ENCODE measurements at regions not wholly inside any gene's neighbourhood (a gene's known extent, or its start where the extent isn't known, plus 50 kb on each side); places are given as distances from the start of the nearest gene placed in this dataset.
"Not testable (repeated sequence)": the region's sequence is repeated elsewhere in the genome, so short reads cannot be mapped to it uniquely, and the experiment has no call there.

- not testable (repeated sequence) for H3K4me3 ChIP-seq (ENCODE audit: low read depth, low read length)
These were observed 51.9 kb upstream of the MFGE8 start for GRCh38 chr15:88965097-88965496.

GRCh38 chr15:88970232-88970631 lies 57.1 kb upstream of the MFGE8 start:
- no peak overlapping the region for H3K4me3 ChIP-seq (ENCODE audit: low read depth, low read length)
- no peak for TF ChIP-seq CTCF (IDR thresholded peaks at IDR 0.05; ENCODE audit: low read depth, low read length)

- H3K4me3 ChIP-seq (ENCODE audit: low read depth, low read length) = no peak overlapping the region
- no peak for TF ChIP-seq CTCF (IDR thresholded peaks at IDR 0.05; ENCODE audit: low read depth, low read length)
These were observed 61.2 kb upstream of the MFGE8 start for GRCh38 chr15:88974392-88974791.

- no peak for TF ChIP-seq CTCF (IDR thresholded peaks at IDR 0.05; ENCODE audit: low read depth, low read length)
- H3K4me3 ChIP-seq (ENCODE audit: low read depth, low read length) = no peak overlapping the region
These were observed 62.7 kb upstream of the MFGE8 start for GRCh38 chr15:88975891-88976290.

GRCh38 chr15:88976656-88977055 lies 63.5 kb upstream of the MFGE8 start:
- H3K4me3 ChIP-seq (ENCODE audit: low read depth, low read length) = no peak overlapping the region
- no peak for TF ChIP-seq CTCF (IDR thresholded peaks at IDR 0.05; ENCODE audit: low read depth, low read length)

DNA sequence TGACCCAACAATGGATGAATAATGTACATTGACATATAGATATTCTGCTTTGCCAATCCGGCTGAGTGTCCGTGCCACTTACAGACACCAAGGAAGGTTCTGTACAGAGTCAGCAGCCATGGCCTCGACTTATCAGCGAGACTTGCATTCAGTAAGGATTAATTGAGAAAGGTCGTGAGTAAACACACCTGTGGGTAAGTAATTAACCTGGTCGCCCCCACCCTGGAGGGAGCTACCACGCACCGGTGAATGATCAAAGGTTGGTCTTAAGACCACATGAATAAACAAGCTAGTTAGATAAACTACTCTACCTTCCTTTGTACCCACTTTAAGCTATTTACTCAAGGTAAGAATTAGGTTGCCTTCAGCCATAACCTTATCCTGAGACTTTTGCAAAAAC lies 66.5 kb upstream of the MFGE8 start:
- TF ChIP-seq CTCF (IDR thresholded peaks at IDR 0.05; ENCODE audit: low read depth, low read length) = no peak
- H3K4me3 ChIP-seq (ENCODE audit: low read depth, low read length) = no peak overlapping the region

DNA sequence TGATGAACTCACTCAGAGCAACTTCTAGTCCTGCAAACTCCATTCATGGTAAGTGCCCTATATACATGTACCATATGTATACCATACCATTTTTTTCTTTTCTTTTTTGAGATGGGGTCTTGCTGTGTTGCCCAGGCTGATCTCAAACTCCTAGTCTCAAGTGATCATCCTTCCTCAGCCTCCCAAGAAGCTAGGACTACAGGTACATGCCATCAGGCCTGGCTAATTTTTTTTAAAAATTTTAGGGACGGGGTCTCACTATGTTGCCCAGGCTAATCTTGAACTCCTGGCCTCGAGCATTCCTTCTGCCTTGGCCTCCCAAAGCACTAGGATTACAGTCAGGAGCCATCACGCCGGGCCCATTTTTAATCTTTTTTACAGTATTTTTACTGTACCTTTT lies 67.3 kb upstream of the MFGE8 start:
- H3K4me3 ChIP-seq (ENCODE audit: low read depth, low read length) = no peak overlapping the region
- TF ChIP-seq CTCF (IDR thresholded peaks at IDR 0.05; ENCODE audit: low read depth, low read length) = no peak
